Fibroblast of upper back skin (primary cell): ENCODE measurements at regions not wholly inside any gene's neighbourhood (a gene's known extent, or its start where the extent isn't known, plus 50 kb on each side); places are given as distances from the start of the nearest gene placed in this dataset.
A peak's percentile ranks its signal among the peaks of the same experiment; 100 is the strongest.

Source experiments
- DNase-seq: peaks from one replicate; pipeline ENCODE4 v3.0.0-alpha.2; 2013

GRCh38 chr4:95998311-95998710, 158.4 kb downstream of the PDHA2 start:
- DNase-seq: peak; percentile 32

DNA sequence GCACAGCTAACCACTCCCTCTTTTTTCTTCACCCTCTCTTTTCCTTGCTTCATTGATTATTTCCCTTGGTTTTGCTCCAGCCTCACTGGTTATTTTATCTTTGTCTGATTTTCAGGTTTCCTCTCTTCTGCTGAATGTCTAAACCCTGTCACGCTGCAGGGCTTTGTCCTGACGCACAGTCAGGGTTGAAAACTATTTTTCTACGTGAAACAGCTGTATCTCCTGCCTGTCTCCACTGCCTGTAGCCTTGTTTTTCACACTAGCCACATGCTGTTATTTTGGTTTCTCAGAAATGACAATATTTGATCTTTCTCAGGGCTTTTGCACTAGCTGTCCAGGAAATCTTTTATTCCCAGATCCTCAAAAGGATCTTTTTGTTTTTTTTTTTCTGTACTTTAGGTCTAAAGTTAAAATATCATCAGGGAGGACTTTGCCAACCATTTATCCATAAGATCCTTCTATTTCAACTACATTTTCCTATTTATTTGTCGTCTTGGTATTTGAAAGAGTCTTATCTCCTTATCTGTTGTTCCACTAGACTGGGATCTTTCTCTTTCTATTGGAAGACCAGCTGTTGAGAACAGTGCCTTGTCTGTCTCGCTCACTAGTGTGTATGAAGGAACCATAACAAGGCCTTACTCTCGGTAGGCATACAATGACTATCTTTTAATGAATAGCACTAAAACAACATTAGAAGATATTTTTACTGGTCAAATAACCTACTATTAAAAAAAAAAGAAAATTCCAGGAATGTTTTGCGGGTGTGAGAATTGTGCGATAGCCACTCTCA, 164.3 kb downstream of the PDHA2 start:
- no peak for DNase-seq

DNA sequence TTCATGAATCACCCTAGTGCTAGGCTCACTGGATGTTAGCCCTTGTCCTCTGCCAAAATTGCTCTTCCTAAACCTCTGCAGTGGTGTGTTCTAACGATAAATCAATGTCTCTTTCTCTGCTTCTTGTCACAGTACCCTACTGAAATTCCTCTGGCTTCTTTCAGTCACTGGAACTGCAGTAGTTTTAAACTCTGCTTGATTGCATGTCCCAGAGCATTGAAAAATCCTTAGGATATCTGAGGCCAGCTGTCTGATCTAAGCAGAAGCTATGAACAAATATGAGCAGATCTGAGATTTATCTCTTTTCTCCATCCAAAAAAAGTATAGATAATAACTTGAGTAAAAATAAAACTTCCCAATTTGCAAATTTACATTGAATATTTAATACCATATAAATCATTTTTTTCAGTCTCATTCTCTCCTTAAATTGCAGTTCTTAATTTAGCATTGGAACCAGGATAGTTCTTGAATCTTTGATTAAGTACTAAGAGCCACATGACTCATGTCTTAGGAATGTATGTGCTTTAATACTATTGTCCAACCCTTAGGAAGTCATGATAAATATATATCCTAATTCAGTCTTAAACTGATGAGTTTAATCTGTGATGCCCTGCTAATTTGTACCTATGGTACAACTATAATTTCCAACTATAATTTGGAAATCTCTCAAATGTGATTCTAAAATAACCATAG, 169.7 kb downstream of the PDHA2 start:
- peak; percentile 64 for DNase-seq

- DNase-seq: no peak
Measured at GRCh38 chr4:96012687-96013086, 172.8 kb downstream of the PDHA2 start.

- peak; percentile 77 for DNase-seq
Measured at GRCh38 chr4:96016634-96017299, 176.9 kb downstream of the PDHA2 start.

DNA sequence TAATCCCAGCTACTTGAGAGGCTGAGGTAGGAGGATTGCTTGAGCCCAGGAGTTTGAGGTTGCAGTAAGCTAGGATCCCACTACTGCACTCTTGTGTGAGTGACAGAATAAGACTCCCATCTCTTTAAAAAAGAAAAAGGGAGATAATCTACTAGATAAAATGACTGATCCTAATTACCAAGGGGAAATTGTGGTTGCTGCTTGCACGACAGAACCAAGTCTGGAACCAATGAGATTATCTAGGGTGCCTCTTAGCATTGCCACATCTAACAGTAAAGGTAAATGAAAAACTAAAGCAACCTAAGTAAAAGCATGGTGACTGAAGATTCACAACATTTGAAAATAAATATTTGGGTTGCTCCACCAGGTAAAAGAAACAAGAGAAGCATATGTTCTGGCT, 185.1 kb downstream of the PDHA2 start:
- no peak for DNase-seq

DNA sequence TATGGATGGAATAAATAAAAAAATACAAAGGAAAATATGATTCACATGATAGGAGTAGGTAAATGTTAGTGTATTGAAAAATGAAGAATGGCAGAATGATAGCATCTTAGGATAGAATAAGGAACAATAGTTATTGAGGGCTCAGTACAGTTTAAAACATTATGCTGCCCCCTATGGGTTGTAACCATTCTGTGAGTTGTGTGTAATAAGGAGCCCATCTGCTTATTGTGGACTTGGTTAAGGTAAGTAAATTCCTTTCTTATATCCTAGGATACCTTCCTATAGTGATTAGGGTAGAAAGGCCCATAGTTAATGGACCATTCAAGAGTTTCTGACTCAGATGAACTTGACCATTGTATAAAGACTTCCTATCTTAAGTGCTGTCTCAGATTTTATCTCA, 195.8 kb downstream of the PDHA2 start:
- no peak for DNase-seq

GRCh38 chr4:96036781-96037180, 196.9 kb downstream of the PDHA2 start:
- DNase-seq: no peak

- DNase-seq: no peak
Measured at GRCh38 chr4:96037705-96038104, 197.8 kb downstream of the PDHA2 start.

DNA sequence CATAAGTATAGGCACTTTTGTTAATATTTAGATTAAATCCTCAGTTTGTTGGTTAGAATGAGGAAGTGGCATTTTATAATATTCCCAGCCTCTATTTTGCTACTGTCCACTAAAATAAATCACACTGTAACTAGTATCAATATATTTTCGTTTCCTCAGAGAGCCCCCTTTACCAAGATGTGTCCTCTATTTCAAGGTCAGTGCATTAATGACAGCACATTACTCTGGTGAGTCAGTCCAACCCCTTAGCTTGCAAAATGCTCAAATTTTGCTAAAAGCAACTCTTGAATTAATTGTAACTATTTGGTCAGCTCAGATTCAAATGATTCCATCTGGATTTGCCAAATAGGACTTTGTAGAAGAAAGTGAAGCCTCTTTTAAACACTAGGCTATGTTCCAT, 199.3 kb downstream of the PDHA2 start:
- DNase-seq: no peak

DNA sequence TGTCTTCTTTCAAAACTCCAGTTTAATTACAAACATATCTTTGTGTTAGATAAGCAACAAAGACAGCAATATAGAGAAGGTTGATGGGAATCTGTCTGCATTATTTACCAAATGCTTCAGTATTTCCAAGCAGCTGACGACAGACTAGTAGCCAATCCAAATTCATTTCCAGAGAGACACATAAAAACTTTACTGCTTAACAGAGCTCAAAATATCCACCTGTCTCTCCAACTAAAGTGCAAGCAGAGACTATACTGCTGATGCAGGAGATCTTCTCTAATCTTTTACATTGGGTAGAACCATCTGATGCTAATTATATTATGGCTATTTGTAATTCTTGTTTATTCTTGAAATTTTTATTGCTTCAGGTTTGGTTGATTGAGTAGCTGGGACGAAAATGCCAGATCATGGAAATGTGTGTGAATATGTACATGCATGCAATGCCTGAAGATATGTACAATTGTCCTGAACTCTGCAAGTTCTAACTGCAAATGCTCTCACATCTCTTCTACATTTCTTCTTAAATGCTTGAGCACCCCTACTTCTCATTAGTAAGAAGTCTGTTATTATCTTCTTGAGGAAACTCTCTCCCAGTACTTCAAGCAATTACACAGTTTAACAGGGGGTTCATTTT, 200.0 kb downstream of the PDHA2 start:
- no peak for DNase-seq

GRCh38 chr4:96044971-96045370, 205.1 kb downstream of the PDHA2 start:
- DNase-seq: no peak

DNA sequence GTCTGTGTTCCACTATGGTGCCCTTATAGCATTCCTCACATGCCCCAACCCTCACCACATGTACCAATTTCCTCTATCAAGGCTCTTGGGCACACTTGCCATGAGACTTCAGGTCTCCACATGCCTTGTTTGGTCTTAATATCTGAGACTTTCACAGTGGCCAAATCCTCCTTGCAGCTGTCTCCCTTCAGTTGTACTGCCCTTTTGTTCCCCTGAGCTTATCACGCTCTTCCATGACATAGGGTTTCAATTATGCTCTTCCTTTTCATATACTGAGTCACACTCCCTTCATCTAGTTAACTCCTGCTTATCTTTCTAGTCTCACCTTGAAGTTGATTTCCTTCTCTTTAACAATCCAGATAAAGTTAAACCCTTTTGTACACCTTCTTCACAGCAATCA, 212.9 kb downstream of the PDHA2 start:
- DNase-seq: no peak

- DNase-seq: no peak
Measured at GRCh38 chr4:96056346-96056934, 216.5 kb downstream of the PDHA2 start.

DNA sequence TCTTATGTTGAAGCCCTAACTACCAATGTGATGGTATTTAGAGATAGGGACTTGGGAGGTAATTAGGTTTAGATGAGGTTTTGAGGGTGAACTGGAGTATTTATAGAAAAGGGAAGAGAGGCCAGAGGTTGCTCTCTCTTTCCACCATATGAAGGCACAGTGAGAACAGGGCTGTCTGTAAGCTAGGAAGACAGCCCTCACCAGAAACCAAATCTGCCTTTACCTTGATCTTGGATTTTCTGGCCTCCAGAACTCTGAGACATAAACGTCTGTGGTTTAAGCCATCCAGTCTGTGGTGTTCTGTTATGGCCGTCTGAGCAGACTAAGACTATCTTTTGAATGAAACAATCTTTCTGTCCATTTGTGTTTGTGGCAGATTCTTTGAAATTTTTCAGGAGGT, 223.7 kb downstream of the PDHA2 start:
- DNase-seq: no peak

GRCh38 chr4:96073461-96073860, 233.6 kb downstream of the PDHA2 start:
- peak; percentile 70 for DNase-seq

GRCh38 chr4:96092151-96092705, 252.3 kb downstream of the PDHA2 start:
- no peak for DNase-seq

DNA sequence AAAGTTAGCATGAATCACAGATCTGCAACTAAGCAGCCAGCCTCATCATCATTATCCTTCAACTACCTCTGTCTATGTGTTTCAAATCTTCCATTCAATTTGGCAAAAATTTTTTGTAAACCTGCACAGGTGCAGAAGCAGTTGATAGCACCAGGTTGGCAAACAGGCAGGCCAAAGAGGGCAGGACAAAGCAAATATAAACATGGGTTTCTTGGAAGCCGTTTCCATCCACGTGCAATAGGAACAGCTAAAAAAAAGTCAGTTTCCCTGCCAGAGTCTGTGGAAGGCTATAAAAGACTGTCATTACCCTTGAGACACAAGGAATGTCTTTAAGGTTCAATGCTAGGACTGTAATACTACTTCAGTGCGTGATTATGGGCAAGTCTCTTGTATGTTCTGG, 253.2 kb downstream of the PDHA2 start:
- peak; percentile 17 for DNase-seq

- DNase-seq: no peak
Measured at GRCh38 chr4:96093563-96093962, 253.7 kb downstream of the PDHA2 start.

DNA sequence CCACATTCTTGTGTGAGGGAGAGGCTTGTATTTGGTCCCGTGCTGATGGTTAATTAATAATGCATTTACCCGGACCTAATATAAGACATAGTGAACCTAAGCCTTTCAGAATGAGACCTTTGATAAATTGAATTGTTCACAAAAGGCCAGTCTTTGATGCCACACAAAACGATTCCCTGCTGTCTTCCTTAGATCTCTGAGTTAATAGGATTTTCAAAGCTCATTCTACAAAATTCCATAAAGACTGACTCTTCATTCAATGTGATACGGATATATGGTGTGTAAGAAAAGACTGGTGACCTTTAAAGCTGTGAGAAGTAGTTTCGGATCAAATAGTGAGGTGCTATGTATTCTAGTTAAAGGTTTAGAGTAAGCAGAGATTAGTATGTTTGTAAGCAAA, 254.3 kb downstream of the PDHA2 start:
- DNase-seq: no peak

GRCh38 chr4:96097040-96097607, 257.2 kb downstream of the PDHA2 start:
- no peak for DNase-seq

DNA sequence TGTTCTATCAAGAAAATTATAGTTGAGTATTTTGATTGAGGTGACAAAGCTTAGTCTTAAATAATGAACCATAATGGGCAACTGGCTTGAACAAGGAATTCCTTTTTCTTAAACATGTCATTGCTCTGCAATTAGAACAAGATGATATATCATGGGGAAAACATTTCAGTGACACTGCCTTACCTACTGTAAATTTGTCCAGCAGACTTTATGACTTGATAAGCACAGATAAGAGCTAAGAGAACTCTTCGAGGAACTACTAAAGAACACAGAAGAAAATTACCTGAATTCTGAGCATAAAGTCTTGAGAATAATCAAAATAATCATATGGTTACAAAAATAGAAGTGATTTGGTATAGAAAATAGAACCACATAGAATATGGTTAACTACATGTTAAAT, 257.8 kb downstream of the PDHA2 start:
- DNase-seq: no peak
